Fibroblast of lung (primary cell): ENCODE measurements at regions not wholly inside any gene's neighbourhood (a gene's known extent, or its start where the extent isn't known, plus 50 kb on each side); places are given as distances from the start of the nearest gene placed in this dataset.

Source experiments
- DNase-seq, 2 donors: peaks; one replicate each; pipeline versions ENCODE4 v3.0.0 to v3.0.0-alpha.2; 2010; ENCODE audit warnings: low read depth in 2 of 2
- H2AFZ ChIP-seq: 2 replicates; pipeline ENCODE4 v1.5.1; 2012; ENCODE audit warnings: low read length, control low read depth, inconsistent platforms
- H3K27ac ChIP-seq: 2 replicates; pipeline ENCODE4 v1.5.1; 2011; ENCODE audit warnings: low read length, control low read depth; ENCODE audit not compliant: insufficient read depth
- H3K27me3 ChIP-seq: 2 replicates; pipeline ENCODE4 v1.5.1; 2011; ENCODE audit warnings: mild to moderate bottlenecking, low read length; ENCODE audit not compliant: control insufficient read depth, insufficient read depth
- H3K36me3 ChIP-seq: 2 replicates; pipeline ENCODE4 v1.5.1; 2011; ENCODE audit warnings: low read length; ENCODE audit not compliant: control insufficient read depth, insufficient read depth
- H3K4me1 ChIP-seq: 2 replicates; pipeline ENCODE4 v1.5.1; 2011; ENCODE audit warnings: low read length; ENCODE audit not compliant: control insufficient read depth, insufficient read depth; ENCODE audit errors: extremely low read depth
- H3K4me2 ChIP-seq: 2 replicates; pipeline ENCODE4 v1.5.1; 2011; ENCODE audit warnings: low read length, control low read depth; ENCODE audit not compliant: insufficient read depth; ENCODE audit errors: extremely low read depth
- H3K4me3 ChIP-seq, 4 experiments: fragments of 200-600 bp in 1 of 4; sonication (generic) in 1 of 4; replicated peaks in 1 of 4; 2 replicates each; pipeline ENCODE4 v1.5.1; 2011 to 2016; ENCODE audit warnings: low read length in 4 of 4, low read depth in 3 of 4, mild to moderate bottlenecking in 3 of 4, control low read depth in 2 of 4, inconsistent platforms in 1 of 4, mixed read lengths in 1 of 4; ENCODE audit not compliant: insufficient read depth in 1 of 4; ENCODE audit errors: control extremely low read depth in 1 of 4
- H3K79me2 ChIP-seq: 2 replicates; pipeline ENCODE4 v1.5.1; 2012; ENCODE audit warnings: mild to moderate bottlenecking, low read length, inconsistent platforms; ENCODE audit not compliant: control insufficient read depth, insufficient read depth
- H3K9ac ChIP-seq: 2 replicates; pipeline ENCODE4 v1.5.1; 2011; ENCODE audit warnings: mild to moderate bottlenecking, low read length, control low read depth; ENCODE audit not compliant: insufficient read depth
- H3K9me3 ChIP-seq: 2 replicates; pipeline ENCODE4 v1.5.1; 2012; ENCODE audit warnings: low read depth, low read length; ENCODE audit not compliant: control insufficient read depth, insufficient read depth
- H4K20me1 ChIP-seq: 2 replicates; pipeline ENCODE4 v1.5.1; 2011; ENCODE audit warnings: low read length; ENCODE audit not compliant: control insufficient read depth, insufficient read depth; ENCODE audit errors: extremely low read depth
- CTCF ChIP-seq, 2 donors: IDR thresholded peaks in 1 of 2; conservative IDR thresholded peaks in 1 of 2; 1 replicate in 1 of 2; 2 replicates in 1 of 2; pipeline ENCODE4 v1.5.1; 2011 to 2012; ENCODE audit warnings: low read length in 2 of 2, control low read depth in 1 of 2, inconsistent platforms in 1 of 2, low read depth in 1 of 2, mild to moderate bottlenecking in 1 of 2
- EZH2 ChIP-seq: IDR thresholded peaks from 2 replicates; pipeline ENCODE4 v1.5.1; 2012; ENCODE audit warnings: low read length, control low read depth, mild to moderate bottlenecking; ENCODE audit errors: missing control alignments

- no peaks in the 10 kb centered on the region for H3K4me1 ChIP-seq
Observed at GRCh38 chr13:73684750-73685149, 449.5 kb downstream of the KLF12 start.

GRCh38 chr13:73684286-73684685, 449.9 kb downstream of the KLF12 start:
- Histone ChIP-seq H3K27ac (no peak overlapping the region), H3K9me3 (no peaks in the 10 kb centered on the region), H3K4me2 (no peak overlapping the region), H3K9ac (no peak overlapping the region), H3K27me3 (no peaks in the 10 kb centered on the region), H3K36me3 (no peaks in the 10 kb centered on the region), H3K4me3 (no peak overlapping the region), H3K4me1 (no peaks in the 10 kb centered on the region), H4K20me1 (no peaks in the 10 kb centered on the region), H2AFZ (no peak overlapping the region), H3K79me2 (no peaks in the 10 kb centered on the region)
- no peak for DNase-seq
- TF ChIP-seq EZH2 (no peak), CTCF (conservative IDR thresholded peaks at IDR 0.05 in 1 of 2, IDR thresholded peaks at IDR 0.05 in 1 of 2; ENCODE audit: low read depth in 1 of 2, low read length in 2 of 2) (no peak)

More at GRCh38 chr13:73684750-73685149, 449.5 kb downstream of the KLF12 start:
- no peak overlapping the region for H3K27ac ChIP-seq
- no peaks in the 10 kb centered on the region for H3K36me3 ChIP-seq
- H3K79me2 ChIP-seq: no peaks in the 10 kb centered on the region
- H3K9me3 ChIP-seq: no peaks in the 10 kb centered on the region
- no peak for DNase-seq
- H3K4me2 ChIP-seq: no peak overlapping the region
- TF ChIP-seq CTCF (conservative IDR thresholded peaks at IDR 0.05 in 1 of 2, IDR thresholded peaks at IDR 0.05 in 1 of 2; ENCODE audit: low read depth in 1 of 2, low read length in 2 of 2): no peak
- no peak for TF ChIP-seq EZH2
- H3K9ac ChIP-seq: no peak overlapping the region
- H3K4me3 ChIP-seq: no peak overlapping the region
- H4K20me1 ChIP-seq: no peaks in the 10 kb centered on the region
- no peak overlapping the region for H2AFZ ChIP-seq
- H3K27me3 ChIP-seq: no peaks in the 10 kb centered on the region

- no peak overlapping the region for H3K27ac ChIP-seq
- H2AFZ ChIP-seq: no peak overlapping the region
- H3K4me3 ChIP-seq: no peak overlapping the region
- H4K20me1 ChIP-seq: no peaks in the 10 kb centered on the region
- no peak overlapping the region for H3K4me2 ChIP-seq
- H3K9me3 ChIP-seq: no peaks in the 10 kb centered on the region
- H3K4me1 ChIP-seq: no peaks in the 10 kb centered on the region
- no peaks in the 10 kb centered on the region for H3K79me2 ChIP-seq
- TF ChIP-seq CTCF (conservative IDR thresholded peaks at IDR 0.05 in 1 of 2, IDR thresholded peaks at IDR 0.05 in 1 of 2; ENCODE audit: low read depth in 1 of 2, low read length in 2 of 2) (no peak), EZH2 (no peak)
- no peaks in the 10 kb centered on the region for H3K27me3 ChIP-seq
- H3K36me3 ChIP-seq: no peaks in the 10 kb centered on the region
- no peak overlapping the region for H3K9ac ChIP-seq
- no peak for DNase-seq
Observed at GRCh38 chr13:73683746-73684145, 450.5 kb downstream of the KLF12 start.
